Astrocyte of the spinal cord (primary cell): ENCODE measurements at regions not wholly inside any gene's neighbourhood (a gene's known extent, or its start where the extent isn't known, plus 50 kb on each side); places are given as distances from the start of the nearest gene placed in this dataset.

Experiments
- DNase-seq: peaks from one replicate; pipeline ENCODE4 v3.0.0; 2011; ENCODE audit warnings: low read depth, low spot score
- H3K4me3 ChIP-seq: 2 replicates; pipeline ENCODE4 v1.5.1; 2011; ENCODE audit warnings: low read depth, mild to moderate bottlenecking, low read length, moderate library complexity
- in situ Hi-C: cut with HindIII; loops from 2 replicates; pipeline ENCODE4 v1.10.0; 2017; ENCODE audit warnings: low sequenced_read_pairs
- TF ChIP-seq, protein P1 (sequence below): IDR thresholded peaks from 2 replicates; pipeline ENCODE4 v1.5.1; 2012; ENCODE audit warnings: low read depth, mild to moderate bottlenecking, low read length, inconsistent platforms

DNA sequence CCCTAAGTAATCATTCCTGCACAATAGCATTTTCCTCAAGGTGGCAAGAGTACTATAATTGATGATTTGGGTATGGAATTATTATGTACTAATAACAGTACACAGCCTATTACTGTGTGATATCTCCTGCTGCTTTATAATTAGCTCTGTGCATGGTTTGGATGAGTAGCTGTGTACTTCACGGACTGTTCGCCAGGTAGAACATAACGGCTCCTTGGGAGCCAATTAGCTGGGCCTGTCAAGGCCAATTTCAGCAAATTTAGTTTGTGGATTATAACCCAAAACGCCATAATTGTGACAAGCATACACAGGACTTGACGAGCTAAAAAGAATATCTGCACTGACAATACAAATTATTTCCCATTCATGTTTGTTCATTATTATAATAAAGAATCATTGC lies 1584.2 kb downstream of the SLITRK1 start:
- H3K4me3 ChIP-seq: no peak overlapping the region
- no peak for DNase-seq
- in situ Hi-C loops: no loop called here
- TF ChIP-seq, protein P1, sequence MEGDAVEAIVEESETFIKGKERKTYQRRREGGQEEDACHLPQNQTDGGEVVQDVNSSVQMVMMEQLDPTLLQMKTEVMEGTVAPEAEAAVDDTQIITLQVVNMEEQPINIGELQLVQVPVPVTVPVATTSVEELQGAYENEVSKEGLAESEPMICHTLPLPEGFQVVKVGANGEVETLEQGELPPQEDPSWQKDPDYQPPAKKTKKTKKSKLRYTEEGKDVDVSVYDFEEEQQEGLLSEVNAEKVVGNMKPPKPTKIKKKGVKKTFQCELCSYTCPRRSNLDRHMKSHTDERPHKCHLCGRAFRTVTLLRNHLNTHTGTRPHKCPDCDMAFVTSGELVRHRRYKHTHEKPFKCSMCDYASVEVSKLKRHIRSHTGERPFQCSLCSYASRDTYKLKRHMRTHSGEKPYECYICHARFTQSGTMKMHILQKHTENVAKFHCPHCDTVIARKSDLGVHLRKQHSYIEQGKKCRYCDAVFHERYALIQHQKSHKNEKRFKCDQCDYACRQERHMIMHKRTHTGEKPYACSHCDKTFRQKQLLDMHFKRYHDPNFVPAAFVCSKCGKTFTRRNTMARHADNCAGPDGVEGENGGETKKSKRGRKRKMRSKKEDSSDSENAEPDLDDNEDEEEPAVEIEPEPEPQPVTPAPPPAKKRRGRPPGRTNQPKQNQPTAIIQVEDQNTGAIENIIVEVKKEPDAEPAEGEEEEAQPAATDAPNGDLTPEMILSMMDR: no peak

DNA sequence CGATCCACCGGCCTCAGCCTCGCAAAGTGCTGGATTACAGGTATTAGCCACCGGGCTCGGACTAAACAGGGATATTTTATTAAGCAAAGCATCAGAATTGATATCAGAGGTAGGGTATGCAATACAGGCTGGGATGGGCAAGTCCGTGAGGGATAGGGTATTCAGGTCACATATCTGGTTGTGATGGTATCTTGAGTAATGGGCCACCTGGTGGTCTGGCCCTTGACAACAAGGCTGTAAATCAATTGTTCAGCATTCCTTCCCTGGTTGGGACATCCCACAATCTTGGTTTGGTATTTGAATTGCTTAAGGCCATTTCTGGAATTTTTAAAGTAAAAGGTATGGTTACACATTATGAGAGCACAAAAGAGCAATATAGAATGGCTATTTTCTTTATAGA lies 1588.0 kb downstream of the SLITRK1 start:
- no peak for DNase-seq
- H3K4me3 ChIP-seq: no peak overlapping the region
- in situ Hi-C loops: no loop called here
- TF ChIP-seq, protein P1: no peak

DNA sequence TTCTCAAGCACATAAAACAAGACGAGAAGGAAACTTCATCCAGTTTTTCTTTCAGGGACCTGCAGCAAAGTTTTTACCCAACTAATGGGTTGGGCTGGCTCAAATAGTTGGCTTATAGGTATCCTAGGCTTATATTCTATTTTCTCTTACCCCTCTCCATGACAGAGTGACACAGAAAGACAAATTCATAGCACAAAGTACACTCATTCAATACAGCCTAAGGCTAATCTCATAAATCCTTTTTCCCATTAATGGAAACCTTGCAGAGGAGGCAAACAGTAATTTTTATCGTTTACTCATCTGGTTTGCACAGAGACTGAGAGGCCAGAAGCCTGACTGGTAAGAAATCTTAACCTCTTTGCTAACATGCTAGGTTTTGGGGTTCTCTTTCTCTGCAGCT lies 1589.9 kb downstream of the SLITRK1 start:
- in situ Hi-C loops: no loop called here
- no peak for DNase-seq
- H3K4me3 ChIP-seq: no peak overlapping the region
- TF ChIP-seq, protein P1: no peak

DNA sequence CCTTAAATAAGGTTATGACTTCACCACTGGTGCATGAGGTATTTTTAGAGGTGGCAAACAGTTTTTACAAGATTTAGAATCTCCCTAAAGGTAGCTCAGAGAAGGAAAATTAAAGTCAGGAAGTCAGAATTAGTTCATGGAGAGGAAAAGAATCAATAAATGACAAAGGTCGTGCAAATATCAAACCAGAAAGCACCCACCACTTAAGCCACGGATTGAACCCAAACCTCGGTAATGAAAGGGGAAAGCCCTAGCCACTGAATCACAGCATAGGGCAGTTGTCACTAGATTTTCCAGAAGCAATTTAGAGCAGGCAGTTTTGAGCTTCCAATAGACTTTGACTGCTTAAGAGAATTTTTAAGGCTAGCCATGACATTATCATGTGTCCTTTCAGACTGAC lies 1590.4 kb downstream of the SLITRK1 start:
- in situ Hi-C loops: no loop called here
- no peak overlapping the region for H3K4me3 ChIP-seq
- no peak for DNase-seq
- TF ChIP-seq, protein P1: no peak

DNA sequence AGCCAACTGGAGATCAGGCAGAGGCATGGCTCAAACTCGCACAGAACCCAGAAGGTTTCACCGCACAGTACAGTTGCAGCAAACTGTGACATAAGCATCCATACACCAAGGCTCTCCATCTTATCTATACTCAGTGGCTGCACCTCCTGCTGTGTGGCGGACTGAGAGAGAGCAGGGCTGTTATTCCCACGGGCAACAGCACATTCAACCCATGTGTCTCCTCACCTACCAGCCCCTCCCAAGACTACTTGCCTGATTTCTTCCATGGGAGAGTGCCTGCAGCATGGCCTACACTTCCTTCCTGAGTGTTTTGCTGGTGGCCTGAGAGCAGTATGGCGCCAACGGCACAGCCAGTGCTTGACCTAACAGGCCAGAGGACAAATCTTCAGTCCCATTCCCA lies 1606.6 kb downstream of the SLITRK1 start:
- in situ Hi-C loops: no loop called here
- H3K4me3 ChIP-seq: no peak overlapping the region
- no peak for DNase-seq
- TF ChIP-seq, protein P1: no peak

DNA sequence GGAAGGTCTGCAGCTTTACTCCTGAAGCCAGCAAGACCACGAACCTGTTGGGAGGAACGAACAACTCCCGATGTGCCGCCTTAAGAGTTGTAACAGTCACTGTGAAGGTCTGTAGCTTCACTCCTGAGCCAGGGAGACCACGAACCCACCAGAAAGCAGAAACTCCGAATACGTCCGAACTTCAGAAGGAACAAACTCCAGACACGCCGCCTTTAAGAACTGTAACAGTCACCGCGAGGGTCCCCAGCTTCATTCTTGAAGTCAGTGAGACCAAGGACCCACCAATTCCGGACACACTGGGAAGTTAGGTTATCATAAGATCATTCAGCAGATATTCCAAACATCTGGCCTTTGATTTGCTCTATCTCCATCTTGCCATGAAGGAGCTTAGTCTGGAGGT lies 1623.0 kb downstream of the SLITRK1 start:
- no peak overlapping the region for H3K4me3 ChIP-seq
- TF ChIP-seq, protein P1: no peak
- DNase-seq: no peak
- in situ Hi-C loops: no loop called here

DNA sequence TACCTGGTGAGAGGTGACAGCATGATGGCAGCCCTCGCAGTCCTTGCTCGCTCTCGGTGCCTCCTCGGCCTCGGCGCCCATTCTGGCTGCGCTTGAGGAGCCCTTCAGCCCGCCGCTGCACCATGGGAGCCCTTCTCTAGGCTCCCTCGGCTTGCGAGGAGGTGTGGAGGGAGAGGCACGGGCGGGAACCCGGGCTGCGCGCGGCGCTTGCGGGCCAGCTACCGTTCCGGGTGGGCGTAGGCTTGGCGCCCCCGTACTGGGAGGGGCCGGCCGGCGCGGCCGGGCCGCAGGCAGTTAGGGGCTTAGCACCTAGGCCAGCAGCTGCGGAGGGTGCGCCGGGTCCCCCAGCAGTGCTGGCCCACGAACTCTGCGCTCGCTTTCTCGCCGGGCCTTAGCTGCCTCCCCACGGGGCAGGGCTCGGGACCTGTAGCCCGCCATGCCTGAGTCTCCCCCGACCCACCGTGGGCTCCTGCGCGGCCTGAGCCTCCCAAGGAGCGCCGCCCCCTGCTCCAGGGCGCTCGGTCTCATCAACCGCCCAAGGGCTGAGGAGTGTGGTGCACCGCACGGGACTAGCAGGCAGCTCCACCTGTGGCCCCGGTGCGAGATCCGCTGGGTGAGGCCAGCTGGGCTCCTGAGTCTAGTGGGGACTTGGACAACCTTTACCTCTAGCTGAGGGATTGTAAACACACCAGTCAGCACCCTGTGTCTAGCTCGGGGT lies 1624.3 kb downstream of the SLITRK1 start:
- DNase-seq: no peak
- TF ChIP-seq, protein P1: no peak
- H3K4me3 ChIP-seq: no peak overlapping the region
- in situ Hi-C loops: no loop called here
